ENCODE measurements at regions not wholly inside any gene's neighbourhood (a gene's known extent, or its start where the extent isn't known, plus 50 kb on each side); places are given as distances from the start of the nearest gene placed in this dataset.

DNA sequence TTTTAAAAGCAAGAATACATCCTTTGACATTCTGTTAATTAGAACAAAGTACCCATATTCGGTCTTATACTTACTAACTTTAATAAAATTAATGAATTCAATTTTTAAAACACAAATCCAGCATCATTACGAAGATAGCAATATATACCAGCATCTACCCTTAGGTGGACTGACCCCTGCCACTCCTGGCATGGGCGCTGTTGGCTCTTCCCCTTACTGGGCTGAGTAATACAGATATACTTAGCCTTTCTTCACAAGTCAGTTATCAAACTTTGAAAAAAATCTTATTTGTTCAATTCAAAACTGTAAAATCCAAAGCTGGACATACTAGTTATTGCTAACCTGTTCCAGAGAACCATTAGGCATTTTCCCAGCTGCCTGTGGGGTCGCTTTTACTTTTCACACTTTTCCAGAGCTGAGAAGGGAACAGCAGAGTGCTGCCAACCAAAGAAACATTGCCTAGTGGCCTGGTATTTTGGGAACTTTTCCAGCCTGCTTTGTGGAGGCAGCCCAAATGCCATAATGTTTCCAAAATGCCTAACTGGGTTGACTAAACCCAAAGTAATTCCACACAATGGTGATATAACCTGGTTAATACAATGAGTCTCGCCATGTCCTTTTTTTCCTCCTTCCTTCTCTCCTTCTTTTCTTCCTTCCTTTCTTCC, 424.7 kb upstream of the ADGRL2 start:
- Histone ChIP-seq H3K27me3 (no peaks in the 10 kb centered on the region), H3K27ac (no peak overlapping the region), H3K4me1 (peaks cover 3% of the 10 kb centered on the region; the same call in 1 of the 2 replicates), H3K4me3 (no peak overlapping the region), H3K9me3 (replicated peaks) (no peaks in the 10 kb centered on the region), H3K36me3 (no peaks in the 10 kb centered on the region)
- DNase-seq = no peak

DNA sequence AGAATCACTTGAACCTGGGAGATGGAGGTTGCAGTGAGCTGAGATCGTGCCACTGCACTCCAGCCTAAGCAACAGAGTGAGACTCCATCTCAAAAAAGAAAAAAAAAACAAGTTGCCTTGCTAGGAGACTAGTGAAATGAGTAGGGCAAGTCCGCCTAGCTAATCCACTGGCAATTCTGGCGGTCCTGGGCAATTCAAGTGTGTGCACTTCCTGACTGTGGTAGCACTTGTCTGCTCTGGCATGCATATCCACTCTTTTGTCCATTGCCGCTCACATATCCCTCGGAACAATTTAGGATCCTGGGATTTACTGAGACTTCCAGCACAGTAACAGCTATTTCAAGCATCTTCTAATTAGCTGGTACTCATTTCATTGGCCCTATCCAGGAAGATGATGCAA, 426.3 kb upstream of the ADGRL2 start:
- Histone ChIP-seq H3K4me1 (peaks cover 3% of the 10 kb centered on the region; the same call in 1 of the 2 replicates), H3K4me3 (no peak overlapping the region), H3K36me3 (no peaks in the 10 kb centered on the region), H3K9me3 (replicated peaks) (no peaks in the 10 kb centered on the region), H3K27me3 (no peaks in the 10 kb centered on the region), H3K27ac (no peak overlapping the region)
- DNase-seq = no peak

DNA sequence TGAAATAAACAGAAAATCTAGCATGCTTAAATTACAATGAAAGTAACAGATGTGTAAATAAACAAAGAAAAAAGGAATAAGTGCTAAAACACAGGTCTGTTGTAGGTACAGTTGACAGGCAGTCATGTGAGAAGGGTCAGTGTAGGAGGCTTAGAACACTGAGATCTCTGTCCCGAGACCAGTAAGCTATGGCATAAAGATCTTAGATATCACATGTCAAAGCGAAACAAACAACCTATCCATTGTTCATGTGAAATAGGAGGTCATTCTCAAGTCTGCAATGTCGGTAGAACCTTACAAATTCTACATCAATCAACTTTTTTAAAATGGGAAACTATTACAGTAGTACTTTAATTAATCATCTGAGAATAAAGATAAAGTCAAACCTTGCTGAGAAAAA, 428.9 kb upstream of the ADGRL2 start:
- peak in 1 of 2 experiments; percentile 34 for DNase-seq
- Histone ChIP-seq H3K27ac (no peak overlapping the region), H3K27me3 (no peaks in the 10 kb centered on the region), H3K4me3 (no peak overlapping the region), H3K4me1 (peaks cover 3% of the 10 kb centered on the region; the same call in 1 of the 2 replicates), H3K9me3 (replicated peaks) (no peaks in the 10 kb centered on the region), H3K36me3 (no peaks in the 10 kb centered on the region)

DNA sequence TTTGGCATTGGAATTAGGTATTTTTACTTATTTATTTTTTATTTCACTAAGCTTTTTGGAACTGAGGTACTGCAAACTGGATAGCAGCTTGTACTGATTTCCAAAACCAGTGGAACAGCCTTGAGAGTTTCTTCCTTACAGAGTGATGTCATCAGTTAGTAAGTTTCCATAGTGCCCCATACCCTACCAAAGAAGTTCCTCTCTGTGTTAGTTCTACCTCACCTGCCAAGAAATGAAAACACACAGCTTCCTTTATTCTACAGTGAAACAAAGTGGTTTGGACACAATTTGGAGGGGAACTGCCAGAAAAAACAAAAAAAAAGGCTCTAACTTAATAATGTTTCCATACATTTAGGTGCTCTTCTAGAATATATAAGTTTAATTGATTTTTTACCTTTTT, 430.9 kb upstream of the ADGRL2 start:
- Histone ChIP-seq H3K27ac (no peak overlapping the region), H3K4me3 (no peak overlapping the region), H3K4me1 (peaks cover 3% of the 10 kb centered on the region; the same call in 1 of the 2 replicates), H3K9me3 (replicated peaks) (no peaks in the 10 kb centered on the region), H3K36me3 (no peaks in the 10 kb centered on the region), H3K27me3 (no peaks in the 10 kb centered on the region)
- DNase-seq = no peak

DNA sequence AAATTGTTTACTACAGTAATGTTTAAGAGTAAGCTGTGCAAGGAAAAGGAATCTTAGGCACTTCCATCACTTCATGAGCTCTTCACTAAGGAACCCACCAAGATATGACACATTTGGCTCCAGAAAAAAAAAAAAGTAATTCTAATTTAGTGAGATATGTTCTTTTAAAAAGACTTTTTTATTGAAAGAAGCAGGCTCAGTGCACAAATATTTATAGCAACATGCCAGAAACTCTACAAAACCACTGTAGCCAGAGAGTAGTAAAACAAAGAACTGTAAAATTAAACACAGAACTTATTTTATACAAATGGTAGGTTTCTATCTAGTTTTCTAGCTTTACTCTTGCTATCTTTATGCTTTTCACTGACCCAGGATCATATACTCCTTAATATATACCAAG, 434.6 kb upstream of the ADGRL2 start:
- H3K36me3 ChIP-seq = no peaks in the 10 kb centered on the region
- no peak overlapping the region for H3K27ac ChIP-seq
- no peaks in the 10 kb centered on the region for H3K4me1 ChIP-seq
- no peak overlapping the region for H3K4me3 ChIP-seq
- H3K9me3 ChIP-seq (replicated peaks) = no peaks in the 10 kb centered on the region
- DNase-seq = no peak
- H3K27me3 ChIP-seq = no peaks in the 10 kb centered on the region

DNA sequence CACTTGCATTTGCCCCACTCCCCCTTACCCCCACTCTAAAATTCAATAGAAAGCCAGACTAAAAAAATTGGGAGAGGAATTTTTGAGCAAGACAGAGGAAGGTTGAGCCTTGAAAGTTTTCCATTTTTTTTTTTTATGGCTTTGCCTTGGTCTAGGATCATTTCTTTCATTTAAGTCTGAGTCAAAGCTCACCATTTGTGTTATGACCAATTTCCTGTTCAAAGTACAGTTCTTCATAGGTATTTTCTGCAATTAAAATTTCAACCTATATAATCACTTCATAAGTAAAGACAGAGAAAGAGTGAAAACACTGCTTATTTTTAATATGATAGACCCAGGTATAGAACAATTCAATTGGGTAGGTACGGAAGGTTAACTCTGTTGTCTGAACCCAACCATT, 436.6 kb upstream of the ADGRL2 start:
- no peak for DNase-seq
- no peaks in the 10 kb centered on the region for H3K36me3 ChIP-seq
- no peaks in the 10 kb centered on the region for H3K9me3 ChIP-seq (replicated peaks)
- no peaks in the 10 kb centered on the region for H3K4me1 ChIP-seq
- H3K4me3 ChIP-seq = no peak overlapping the region
- no peaks in the 10 kb centered on the region for H3K27me3 ChIP-seq
- no peak overlapping the region for H3K27ac ChIP-seq

DNA sequence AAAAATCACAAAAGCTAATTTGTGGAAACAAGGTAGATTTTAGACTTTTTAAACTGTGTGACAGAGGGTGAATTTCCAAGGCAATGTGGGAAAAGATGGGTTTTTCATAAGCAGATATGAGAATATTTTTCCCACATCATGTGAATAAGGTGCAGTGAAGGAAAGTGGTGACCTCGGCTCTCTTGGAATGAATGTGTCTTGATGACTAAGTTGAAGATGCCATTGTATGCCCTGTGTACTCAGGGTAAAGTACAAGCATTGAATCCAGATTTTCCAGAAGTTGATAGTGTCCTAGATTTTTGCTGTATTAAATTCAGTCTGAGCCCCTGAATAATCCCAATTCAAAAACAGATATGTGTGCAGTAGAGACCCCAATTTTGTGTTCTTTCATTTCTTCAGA, 442.6 kb upstream of the ADGRL2 start:
- no peak overlapping the region for H3K4me3 ChIP-seq
- no peaks in the 10 kb centered on the region for H3K27me3 ChIP-seq
- H3K9me3 ChIP-seq (replicated peaks) = no peaks in the 10 kb centered on the region
- no peak for DNase-seq
- no peaks in the 10 kb centered on the region for H3K36me3 ChIP-seq
- no peak overlapping the region for H3K27ac ChIP-seq
- H3K4me1 ChIP-seq = no peaks in the 10 kb centered on the region

DNA sequence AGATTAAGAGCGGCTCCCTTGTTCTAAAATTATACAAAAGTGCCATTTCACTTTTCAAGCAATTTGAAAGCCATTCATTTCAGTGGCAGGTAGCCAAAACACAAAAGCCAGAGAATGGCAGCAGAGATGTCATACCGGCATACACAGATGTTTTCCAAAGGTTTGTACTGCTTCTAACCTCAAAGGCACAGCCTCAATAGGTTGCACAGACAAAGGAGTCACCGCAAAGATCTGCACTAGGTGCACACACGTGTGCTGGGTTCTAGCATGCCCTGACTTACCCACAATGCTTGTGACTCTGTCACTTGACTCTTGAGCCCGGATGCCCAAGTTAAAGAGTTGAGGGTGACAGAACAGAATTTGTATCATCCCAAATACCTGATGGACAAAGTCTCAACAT, 448.9 kb upstream of the ADGRL2 start:
- no peaks in the 10 kb centered on the region for H3K4me1 ChIP-seq
- DNase-seq = no peak
- no peak overlapping the region for H3K4me3 ChIP-seq
- H3K9me3 ChIP-seq (replicated peaks) = no peaks in the 10 kb centered on the region; the same call in 1 of the 2 replicates
- no peaks in the 10 kb centered on the region for H3K27me3 ChIP-seq
- H3K36me3 ChIP-seq = no peaks in the 10 kb centered on the region
- no peak overlapping the region for H3K27ac ChIP-seq

DNA sequence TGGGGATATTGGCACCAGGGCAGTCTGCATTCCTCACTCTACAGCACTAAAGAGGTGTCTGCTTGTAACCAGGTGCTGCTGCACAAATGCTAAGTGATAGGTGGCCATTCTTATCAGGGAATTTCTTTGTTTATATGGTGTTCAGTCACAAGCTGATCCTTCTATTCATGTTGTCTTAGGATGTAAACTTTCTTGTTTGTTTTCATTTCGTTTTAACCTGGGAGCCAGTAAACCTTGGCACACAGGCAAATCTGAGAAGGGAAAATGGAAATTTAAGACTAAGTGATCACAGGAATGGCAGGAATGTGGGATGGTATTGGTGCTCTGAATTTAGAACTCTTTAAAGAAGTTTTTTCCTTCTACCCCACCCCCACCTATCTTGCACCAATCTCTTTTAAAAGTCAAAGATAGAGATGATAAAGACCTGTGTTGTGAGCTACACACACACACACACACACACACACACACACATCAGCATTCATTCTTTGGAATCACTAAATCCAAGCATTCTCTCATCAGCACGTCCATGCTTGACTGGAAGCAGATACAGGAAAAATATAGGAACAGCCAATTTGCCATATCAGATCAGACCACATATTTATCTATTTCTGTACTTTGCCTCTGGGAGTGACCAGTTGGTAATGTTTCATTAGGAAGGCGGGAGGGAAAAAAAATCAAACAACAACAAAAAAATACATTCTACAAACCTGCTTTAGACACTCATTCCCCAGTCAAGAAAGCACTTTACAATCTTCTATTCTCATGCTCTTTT, 451.4 kb upstream of the ADGRL2 start:
- no peaks in the 10 kb centered on the region; the same call in 1 of the 2 replicates for H3K9me3 ChIP-seq (replicated peaks)
- no peak for DNase-seq
- H3K27ac ChIP-seq = no peak overlapping the region
- H3K4me3 ChIP-seq = no peak overlapping the region
- no peaks in the 10 kb centered on the region for H3K36me3 ChIP-seq
- H3K4me1 ChIP-seq = no peaks in the 10 kb centered on the region
- H3K27me3 ChIP-seq = no peaks in the 10 kb centered on the region

DNA sequence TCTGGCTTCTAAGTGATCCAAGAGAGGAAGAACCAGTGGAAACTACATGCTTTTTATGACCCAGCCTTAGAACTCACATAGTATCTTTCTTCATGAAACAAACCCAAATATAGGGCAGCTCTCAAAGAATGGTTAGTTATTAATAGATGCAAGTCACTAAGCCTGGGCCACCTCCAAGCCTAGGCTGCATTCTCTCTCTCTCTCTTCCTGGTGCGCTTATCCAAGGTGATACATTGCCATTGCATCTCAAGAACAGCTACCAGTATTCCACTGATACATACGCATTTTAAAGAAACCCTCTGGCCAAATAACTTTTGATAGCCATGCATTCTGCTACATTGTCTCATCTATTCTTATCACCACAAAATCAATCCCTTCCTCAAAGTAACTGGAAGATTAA, 455.6 kb upstream of the ADGRL2 start:
- Histone ChIP-seq H3K4me1 (no peaks in the 10 kb centered on the region), H3K27me3 (no peaks in the 10 kb centered on the region), H3K9me3 (replicated peaks) (no peaks in the 10 kb centered on the region), H3K27ac (no peak overlapping the region), H3K4me3 (no peak overlapping the region), H3K36me3 (no peaks in the 10 kb centered on the region)
- no peak for DNase-seq

DNA sequence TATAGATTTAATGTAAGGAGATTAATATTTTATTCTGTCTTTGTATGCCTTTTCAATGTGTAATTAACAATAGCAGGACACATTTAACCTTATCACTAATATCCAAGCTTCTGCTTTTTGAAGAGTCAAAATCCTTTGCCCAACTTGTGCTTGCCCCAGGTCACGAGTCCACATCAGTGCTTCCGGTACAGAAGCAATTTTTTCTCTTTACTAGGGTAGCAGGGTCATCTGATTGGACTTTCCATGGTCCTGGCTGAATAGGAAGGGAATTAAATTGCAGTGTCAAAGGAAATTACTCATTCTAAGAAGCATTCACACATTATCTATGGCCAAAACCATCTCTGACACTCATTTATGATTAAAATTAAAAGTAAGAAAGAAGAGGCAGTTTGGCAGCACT, 460.5 kb upstream of the ADGRL2 start:
- no peaks in the 10 kb centered on the region for H3K9me3 ChIP-seq (replicated peaks)
- DNase-seq = no peak
- no peak overlapping the region for H3K27ac ChIP-seq
- H3K36me3 ChIP-seq = no peaks in the 10 kb centered on the region
- H3K4me3 ChIP-seq = no peak overlapping the region
- H3K4me1 ChIP-seq = no peaks in the 10 kb centered on the region
- no peaks in the 10 kb centered on the region for H3K27me3 ChIP-seq

DNA sequence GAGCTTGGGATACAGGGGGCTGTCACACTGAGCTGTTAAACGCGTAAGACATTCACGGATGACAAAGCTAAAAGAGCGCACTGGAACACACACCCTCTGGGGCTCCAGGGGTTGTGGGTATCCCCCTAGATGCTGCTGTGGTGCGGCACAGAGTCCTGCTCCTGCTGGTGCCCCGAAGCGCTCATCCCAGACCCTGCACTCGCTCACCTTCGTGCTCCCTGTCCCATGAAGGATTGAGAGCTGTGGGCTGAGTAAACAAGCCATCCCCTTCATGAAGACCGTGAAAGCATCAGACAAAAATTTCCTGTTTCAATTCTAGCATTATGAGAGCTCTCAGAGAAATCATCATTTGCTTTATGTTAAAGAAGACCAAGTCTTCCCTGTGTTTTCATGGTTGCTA, 463.5 kb upstream of the ADGRL2 start:
- Histone ChIP-seq H3K9me3 (replicated peaks) (no peaks in the 10 kb centered on the region), H3K4me1 (no peaks in the 10 kb centered on the region), H3K4me3 (no peak overlapping the region), H3K36me3 (no peaks in the 10 kb centered on the region), H3K27ac (no peak overlapping the region), H3K27me3 (no peaks in the 10 kb centered on the region)
- DNase-seq = no peak

DNA sequence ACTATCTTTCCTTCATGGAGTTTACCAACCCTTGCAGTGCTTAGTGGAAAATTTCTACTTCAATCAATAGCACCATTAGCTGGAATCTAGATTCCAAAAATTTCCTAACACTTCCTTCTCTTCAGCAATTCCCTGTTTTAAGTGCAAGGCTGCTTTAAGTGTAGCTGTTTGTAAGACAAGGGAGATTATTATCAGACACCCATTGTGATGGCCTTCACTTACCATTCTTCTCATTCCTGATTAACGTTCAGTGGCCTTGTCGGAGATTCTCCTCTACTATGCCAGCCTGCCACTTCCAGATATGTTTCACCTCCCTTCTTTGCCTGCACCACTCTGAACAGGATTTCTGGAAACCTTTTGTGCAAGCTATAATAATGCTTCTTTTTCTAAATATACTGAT, 464.9 kb upstream of the ADGRL2 start:
- no peak for DNase-seq
- Histone ChIP-seq H3K27me3 (no peaks in the 10 kb centered on the region), H3K4me3 (no peak overlapping the region), H3K9me3 (replicated peaks) (no peaks in the 10 kb centered on the region), H3K4me1 (no peaks in the 10 kb centered on the region), H3K36me3 (no peaks in the 10 kb centered on the region), H3K27ac (no peak overlapping the region)

DNA sequence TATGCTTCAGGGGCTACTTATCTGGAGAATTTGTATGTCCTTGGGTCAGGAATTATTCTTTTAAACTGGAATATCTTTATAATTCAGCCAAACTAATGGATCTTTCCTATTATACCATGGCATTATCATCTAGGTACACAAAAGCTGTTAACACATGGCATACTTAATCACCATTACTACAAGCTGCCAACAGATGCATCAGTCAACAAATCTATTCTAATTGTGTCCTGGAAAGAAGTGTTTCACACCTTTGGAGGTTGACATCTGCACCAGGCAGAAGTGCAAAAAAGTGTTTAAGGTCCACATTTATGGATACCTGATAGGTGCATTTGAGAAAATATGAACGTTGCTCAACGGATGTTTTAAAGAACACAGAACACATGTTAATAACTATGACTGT, 470.2 kb upstream of the ADGRL2 start:
- DNase-seq = no peak
- no peaks in the 10 kb centered on the region for H3K9me3 ChIP-seq (replicated peaks)
- no peaks in the 10 kb centered on the region for H3K27me3 ChIP-seq

DNA sequence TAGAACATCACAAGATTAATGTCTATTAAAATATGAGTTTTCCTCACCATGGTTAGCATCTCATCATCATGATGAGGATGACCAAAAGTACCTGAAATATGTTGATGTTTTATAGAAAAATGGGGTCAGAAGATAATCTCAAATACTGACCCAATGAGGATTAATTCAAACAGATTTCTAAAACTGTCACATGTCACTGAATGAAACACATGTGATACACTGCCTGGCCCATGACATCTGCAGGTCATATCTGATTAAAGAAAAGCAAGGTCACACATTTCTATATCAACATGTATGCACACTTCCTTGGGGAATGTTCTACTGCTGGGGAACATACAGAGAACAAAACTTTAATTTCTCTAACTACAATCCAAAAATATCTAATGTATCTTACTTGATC, 470.6 kb upstream of the ADGRL2 start:
- Histone ChIP-seq H3K4me3 (no peak overlapping the region), H3K4me1 (no peaks in the 10 kb centered on the region), H3K9me3 (replicated peaks) (no peaks in the 10 kb centered on the region), H3K27me3 (no peaks in the 10 kb centered on the region), H3K27ac (no peak overlapping the region), H3K36me3 (no peaks in the 10 kb centered on the region)
- no peak for DNase-seq

More for the DNA sequence above, 470.2 kb upstream of the ADGRL2 start:
- Histone ChIP-seq H3K4me1 (no peaks in the 10 kb centered on the region), H3K36me3 (no peaks in the 10 kb centered on the region), H3K27ac (no peak overlapping the region), H3K4me3 (no peak overlapping the region)

DNA sequence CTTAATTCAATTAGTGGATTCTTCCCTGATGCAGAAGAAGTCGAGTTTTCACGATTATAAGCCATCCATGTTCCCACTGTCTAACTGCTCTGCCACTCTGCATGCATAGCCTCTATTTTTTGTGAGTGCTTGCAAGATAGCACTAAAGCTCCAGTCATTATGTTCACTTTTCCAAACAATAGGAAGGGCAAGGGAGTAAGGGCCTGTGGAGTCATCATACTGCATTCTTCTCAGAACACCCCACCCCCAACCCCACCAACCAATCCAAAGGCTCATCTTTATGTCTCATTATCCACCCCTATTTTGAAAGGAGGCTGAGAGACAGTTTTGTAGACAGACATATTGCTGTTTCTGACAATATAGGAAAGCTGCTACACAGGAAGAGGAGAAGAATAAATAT, 471.7 kb upstream of the ADGRL2 start:
- Histone ChIP-seq H3K9me3 (replicated peaks) (no peaks in the 10 kb centered on the region), H3K36me3 (no peaks in the 10 kb centered on the region), H3K27me3 (no peaks in the 10 kb centered on the region), H3K4me3 (no peak overlapping the region), H3K4me1 (no peaks in the 10 kb centered on the region), H3K27ac (no peak overlapping the region)
- DNase-seq = no peak
